HG03159 (cell line): ENCODE measurements at regions not wholly inside any gene's neighbourhood (a gene's known extent, or its start where the extent isn't known, plus 50 kb on each side); places are given as distances from the start of the nearest gene placed in this dataset.
"Not testable (repeated sequence)": the region's sequence is repeated elsewhere in the genome, so short reads cannot be mapped to it uniquely, and the experiment has no call there.

ENCODE experiments used
- ATAC-seq: cut with Tn5 transposase; IDR thresholded peaks from one replicate; pipeline ENCODE4 v1.9.1; 2021; ENCODE audit warnings: mild to moderate bottlenecking, moderate library complexity; ENCODE audit not compliant: unreplicated experiment

GRCh38 chr6:145275019-145275418 lies 460.3 kb downstream of the EPM2A start:
- ATAC-seq, result no peak

GRCh38 chr6:145275787-145276186 lies 459.5 kb downstream of the EPM2A start:
- no peak for ATAC-seq

- no peak for ATAC-seq
These were observed 458.6 kb downstream of the EPM2A start for GRCh38 chr6:145276756-145277155.

- ATAC-seq, result no peak
These were observed 457.8 kb downstream of the EPM2A start for GRCh38 chr6:145277358-145278086.

GRCh38 chr6:145278163-145278807 lies 457.0 kb downstream of the EPM2A start:
- ATAC-seq, result no peak

DNA sequence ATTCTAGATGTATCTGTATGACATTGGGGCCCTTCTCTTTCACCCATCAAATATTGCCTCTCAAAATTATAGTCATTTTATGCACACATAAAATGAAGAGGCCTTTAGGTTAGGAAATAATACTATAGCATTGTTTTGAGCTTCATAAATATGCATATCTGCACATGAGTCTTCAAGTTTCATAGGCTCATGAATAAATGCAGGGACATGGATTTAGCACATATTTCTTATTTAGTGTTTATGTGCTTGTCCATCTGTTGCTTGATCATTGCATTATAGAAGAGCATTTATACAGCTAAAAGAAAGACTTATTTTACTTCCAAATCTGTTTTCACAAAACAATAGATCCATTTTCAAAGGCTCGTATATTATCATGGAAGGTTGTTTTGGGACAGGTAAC lies 455.8 kb downstream of the EPM2A start:
- ATAC-seq, result no peak

GRCh38 chr6:145279993-145280392 lies 455.3 kb downstream of the EPM2A start:
- ATAC-seq, result no peak

DNA sequence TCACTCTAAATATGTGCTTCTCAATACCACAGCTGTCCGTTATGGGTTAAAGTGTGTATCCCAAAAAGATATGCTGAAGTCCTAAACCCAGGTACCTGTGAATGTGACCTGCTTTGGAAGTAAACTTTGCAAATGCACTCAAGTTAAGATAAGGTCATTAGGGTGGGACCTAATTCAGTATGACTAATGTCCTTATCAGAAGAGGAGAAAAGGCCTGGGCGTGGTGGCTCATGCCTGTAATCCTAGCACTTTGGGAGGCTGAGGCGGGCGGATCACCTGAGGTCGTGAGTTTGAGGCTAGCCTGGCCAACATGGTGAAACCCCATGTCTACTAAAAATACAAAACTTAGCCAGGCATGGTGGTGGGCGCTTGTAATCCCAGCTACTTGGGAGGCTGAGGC lies 452.1 kb downstream of the EPM2A start:
- not testable (repeated sequence) for ATAC-seq

- no peak for ATAC-seq
These were observed 451.5 kb downstream of the EPM2A start for GRCh38 chr6:145283856-145284255.

DNA sequence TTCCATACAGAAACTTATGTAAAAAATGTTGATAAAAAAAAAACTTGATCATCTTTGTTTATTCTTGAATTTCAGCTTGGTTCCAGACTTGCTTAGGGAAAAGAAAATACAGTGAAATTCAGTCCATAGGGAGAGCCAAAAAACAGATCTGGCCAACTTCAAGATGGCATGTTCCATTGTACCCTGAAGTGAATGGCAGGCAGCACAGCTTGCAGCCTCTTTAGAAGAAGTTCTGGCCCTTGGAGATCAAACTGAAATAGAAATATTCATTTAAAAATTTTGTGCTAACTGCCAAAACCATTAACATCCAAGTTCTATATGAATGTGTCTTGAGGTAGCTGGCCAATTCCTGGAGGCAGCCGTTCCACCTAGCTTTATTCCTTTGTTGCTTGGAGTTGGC lies 448.4 kb downstream of the EPM2A start:
- no peak for ATAC-seq

- no peak for ATAC-seq
These were observed 445.7 kb downstream of the EPM2A start for GRCh38 chr6:145289573-145289972.

- ATAC-seq, result no peak
These were observed 445.2 kb downstream of the EPM2A start for GRCh38 chr6:145290122-145290521.

GRCh38 chr6:145292066-145292465 lies 443.3 kb downstream of the EPM2A start:
- no peak for ATAC-seq

GRCh38 chr6:145294942-145295341 lies 440.4 kb downstream of the EPM2A start:
- ATAC-seq, result no peak

DNA sequence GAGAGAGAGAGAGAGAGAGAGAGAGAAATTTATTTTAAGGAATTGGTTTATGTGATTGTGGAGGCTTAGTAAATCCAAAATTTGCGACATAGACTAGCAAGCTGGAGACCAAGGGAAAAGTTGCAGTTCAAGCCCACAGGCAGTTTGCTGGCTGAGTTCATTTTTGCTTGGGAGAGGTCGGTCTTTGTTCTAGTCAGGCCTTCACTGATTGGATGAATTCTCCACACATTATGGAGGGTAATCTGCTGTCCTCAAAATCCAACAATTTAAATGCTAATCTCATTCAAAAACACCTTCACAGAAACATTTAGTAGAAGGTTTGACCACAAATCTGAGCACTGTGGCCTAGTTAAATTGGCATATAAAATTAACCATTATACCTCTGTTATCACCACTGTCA lies 439.6 kb downstream of the EPM2A start:
- no peak for ATAC-seq

DNA sequence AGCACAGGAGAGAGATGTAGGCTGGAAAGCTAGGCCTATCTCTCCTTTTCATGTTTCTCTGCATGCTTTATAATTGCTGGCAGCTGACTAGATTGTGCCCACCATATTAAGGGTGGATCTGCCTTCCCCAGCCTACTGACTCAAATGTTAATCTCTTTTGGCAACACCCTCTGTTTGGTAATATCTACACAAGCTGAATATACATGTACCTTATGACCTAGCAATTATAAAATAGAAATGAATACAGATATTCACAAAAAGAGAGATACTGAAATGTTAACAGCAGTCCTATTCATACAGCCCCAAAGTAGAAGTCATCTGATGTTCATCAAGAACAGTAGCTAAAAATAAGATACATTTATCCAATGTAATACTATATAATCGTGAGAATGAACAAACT lies 429.6 kb downstream of the EPM2A start:
- ATAC-seq, result no peak

GRCh38 chr6:145306489-145306888 lies 428.8 kb downstream of the EPM2A start:
- ATAC-seq, result no peak

GRCh38 chr6:145309842-145310535 lies 425.3 kb downstream of the EPM2A start:
- no peak for ATAC-seq

- no peak for ATAC-seq
These were observed 422.8 kb downstream of the EPM2A start for GRCh38 chr6:145312481-145312880.

- ATAC-seq, result no peak
These were observed 422.1 kb downstream of the EPM2A start for GRCh38 chr6:145313041-145313855.

DNA sequence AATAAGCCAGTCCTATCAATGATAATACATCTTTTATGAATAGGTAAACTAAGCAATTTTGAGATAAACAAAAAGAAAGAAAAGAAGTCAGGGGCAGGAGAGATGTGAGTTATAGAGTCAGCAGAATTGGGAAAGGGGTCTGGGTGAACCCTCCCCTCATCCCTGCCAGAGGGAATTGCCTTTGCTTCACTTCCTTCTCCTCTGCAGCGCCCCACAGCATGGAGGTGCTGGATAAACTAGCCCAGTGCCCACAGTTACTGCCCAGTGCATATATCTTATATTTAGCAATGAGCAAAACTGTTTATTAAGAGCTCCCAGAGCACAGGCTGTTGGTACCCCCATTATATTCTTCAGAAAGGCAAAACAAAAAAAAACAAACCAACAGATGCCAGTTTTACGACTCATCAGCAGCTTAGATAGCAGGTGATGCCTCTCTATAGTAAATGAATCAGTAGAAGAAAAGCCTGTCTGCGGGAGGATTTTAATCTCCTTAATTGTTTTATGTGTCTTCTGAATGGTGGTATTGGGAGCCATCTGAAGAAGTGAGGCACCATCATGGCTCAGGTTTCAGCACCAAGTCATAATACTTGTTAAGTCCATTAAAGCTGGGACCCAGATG lies 419.2 kb downstream of the EPM2A start:
- ATAC-seq, result no peak
